ENCODE measurements at regions not wholly inside any gene's neighbourhood (a gene's known extent, or its start where the extent isn't known, plus 50 kb on each side); places are given as distances from the start of the nearest gene placed in this dataset.

- H3K18ac ChIP-seq (ENCODE audit: extremely low read depth, low read length) = no peak overlapping the region
- H2AK5ac ChIP-seq (ENCODE audit: low read depth, low read length) = no peak overlapping the region
- WGBS, 2 experiments (ENCODE audit: extremely low coverage in 1 of 2, insufficient coverage in 1 of 2, insufficient read length in 1 of 2, insufficient replicate concordance in 2 of 2, low coverage in 1 of 2, low lambda C conversion rate in 2 of 2, missing lambda C conversion rate in 1 of 2) = 78% methylated on average over 3 of the region's 3 CpGs; no CpG with 5 or more reads in 1 of the 2 experiments
- H3K27me3 ChIP-seq (replicated peaks in 1 of 4; ENCODE audit: control insufficient read depth in 3 of 4, extremely low read depth in 1 of 4, insufficient read depth in 3 of 4, low read length in 3 of 4) = no peaks in the 10 kb centered on the region
- CTCF ChIA-PET (ENCODE audit: partially characterized antibody) = interaction anchor here (0.5 to 1.3 kb wide), 4 partner anchors 10 to 191 kb away, joined by 3 to 4 read pairs (median 4); no protein-coding TSS in a partner anchor
- no peak overlapping the region for H3K4me3 ChIP-seq (ENCODE audit: extremely low read depth in 1 of 4, insufficient read depth in 2 of 4, low read depth in 3 of 4, low read length in 4 of 4)
- H3K4ac ChIP-seq (replicated peaks; ENCODE audit: insufficient read length, low read depth, low read length) = no peak overlapping the region
- TF ChIP-seq RNF2 (IDR thresholded peaks at IDR 0.05; ENCODE audit: borderline replicate concordance, low read depth, low read length, missing control alignments, poor library complexity, severe bottlenecking) (no peak), MAFK (IDR thresholded peaks at IDR 0.05; ENCODE audit: low read depth, low read length) (no peak), POU5F1 (IDR thresholded peaks at IDR 0.05; ENCODE audit: low read depth, low read length) (no peak), RBBP5 (IDR thresholded peaks at IDR 0.05; ENCODE audit: borderline replicate concordance, low read depth, low read length) (no peak), CBX8 (IDR thresholded peaks at IDR 0.05; ENCODE audit: borderline replicate concordance, low read depth, low read length) (no peak), HDAC2 (IDR thresholded peaks at IDR 0.05; ENCODE audit: borderline replicate concordance in 1 of 2, low read depth in 2 of 2, low read length in 2 of 2) (no peak), POLR2AphosphoS5 (IDR thresholded peaks at IDR 0.05; ENCODE audit: low read depth, low read length) (no peak), RFX5 (IDR thresholded peaks at IDR 0.05; ENCODE audit: borderline replicate concordance, low read depth, low read length) (no peak), SUZ12 (IDR thresholded peaks at IDR 0.05; ENCODE audit: low read length) (no peak), NRF1 (IDR thresholded peaks at IDR 0.05; ENCODE audit: low read depth, low read length) (no peak)
- no peak overlapping the region for H2BK12ac ChIP-seq (ENCODE audit: low read depth, low read length)
- H3K23me2 ChIP-seq (ENCODE audit: low read depth, low read length) = peaks cover 5% of the 10 kb centered on the region
- no peak overlapping the region for H3K14ac ChIP-seq (ENCODE audit: insufficient read length)
- H4K20me1 ChIP-seq (replicated peaks in 1 of 2; ENCODE audit: control insufficient read depth in 1 of 2, insufficient read depth in 2 of 2, low read length in 2 of 2) = no peaks in the 10 kb centered on the region
- peaks cover 19 to 35% (median 28%) of the 10 kb centered on the region in 4 experiments for H3K4me1 ChIP-seq (replicated peaks in 1 of 4; ENCODE audit: control insufficient read depth in 3 of 4, insufficient read depth in 4 of 4, low read length in 3 of 4)
- no peak overlapping the region for H3K4me2 ChIP-seq (ENCODE audit: insufficient read depth in 1 of 2, low read depth in 2 of 2, low read length in 2 of 2)
- H4K8ac ChIP-seq (ENCODE audit: extremely low read depth, insufficient read depth, low read length) = no peak overlapping the region
- H3K79me1 ChIP-seq (ENCODE audit: low read depth, low read length) = no peaks in the 10 kb centered on the region
- no peaks in the 10 kb centered on the region for H3K9me3 ChIP-seq (ENCODE audit: insufficient read depth in 2 of 2, low read depth in 1 of 2, low read length in 1 of 2)
- H3K27ac ChIP-seq (ENCODE audit: low read depth, low read length) = no peak overlapping the region
- H3K23ac ChIP-seq (ENCODE audit: insufficient read length) = no peak overlapping the region
- no peak overlapping the region for H2AFZ ChIP-seq (ENCODE audit: low read length)
- H2BK5ac ChIP-seq (ENCODE audit: low read depth, low read length) = no peak overlapping the region
- no peak overlapping the region for H2BK120ac ChIP-seq (replicated peaks; ENCODE audit: low read depth, low read length)
- no peaks in the 10 kb centered on the region for H3K79me2 ChIP-seq (ENCODE audit: control insufficient read depth in 1 of 2, insufficient read depth in 2 of 2, low read length in 2 of 2)
- H3K56ac ChIP-seq (replicated peaks; ENCODE audit: insufficient read length, low read depth, low read length) = no peak overlapping the region
- POLR2A ChIA-PET (ENCODE audit: partially characterized antibody) = interaction anchor here (1.0 kb wide), 1 partner anchor 9 kb away, joined by 3 read pairs; no protein-coding TSS in a partner anchor
- H3K9ac ChIP-seq (replicated peaks in 1 of 4; ENCODE audit: extremely low read depth in 1 of 4, low read depth in 3 of 4, low read length in 3 of 4) = no peak overlapping the region
- H2BK20ac ChIP-seq (ENCODE audit: low read length) = no peak overlapping the region
- no peak overlapping the region for H4K5ac ChIP-seq (ENCODE audit: insufficient read length, low read depth, low read length)
- H2BK15ac ChIP-seq (ENCODE audit: low read length) = no peak overlapping the region
- H4K91ac ChIP-seq (replicated peaks; ENCODE audit: insufficient read length, low read length) = no peak overlapping the region
- FAIRE-seq (no peak), DNase-seq (ENCODE audit: low read depth in 1 of 2, low spot score in 2 of 2) (peak in 1 of 2 experiments; percentile 35)
- no peaks in the 10 kb centered on the region for H3K36me3 ChIP-seq (ENCODE audit: control insufficient read depth in 2 of 4, insufficient read depth in 4 of 4, low read length in 3 of 4)
Measured at GRCh38 chr3:40617084-40617483, 92.3 kb downstream of the ZNF621 start.
